ENCODE measurements at regions not wholly inside any gene's neighbourhood (a gene's known extent, or its start where the extent isn't known, plus 50 kb on each side); places are given as distances from the start of the nearest gene placed in this dataset.

DNA sequence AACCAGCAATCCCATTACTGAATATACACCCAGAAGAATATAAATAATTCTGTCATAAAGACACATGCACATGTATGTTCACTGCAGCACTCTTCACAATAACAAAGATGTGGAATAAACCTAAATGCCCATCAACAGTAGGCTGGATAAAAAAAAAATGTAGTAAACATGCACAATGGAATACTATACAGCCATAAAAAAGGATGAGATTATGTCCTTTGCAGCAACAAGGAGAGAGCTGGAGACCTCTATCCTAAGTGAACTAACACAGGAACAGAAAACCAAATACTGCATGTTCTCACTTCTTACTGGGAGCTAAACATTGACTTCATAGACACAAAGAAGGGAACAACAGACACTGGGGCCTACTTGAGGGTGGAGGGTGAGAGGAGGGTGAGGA, 2067.7 kb downstream of the ARAP2 start:
- TF ChIP-seq, protein P1, sequence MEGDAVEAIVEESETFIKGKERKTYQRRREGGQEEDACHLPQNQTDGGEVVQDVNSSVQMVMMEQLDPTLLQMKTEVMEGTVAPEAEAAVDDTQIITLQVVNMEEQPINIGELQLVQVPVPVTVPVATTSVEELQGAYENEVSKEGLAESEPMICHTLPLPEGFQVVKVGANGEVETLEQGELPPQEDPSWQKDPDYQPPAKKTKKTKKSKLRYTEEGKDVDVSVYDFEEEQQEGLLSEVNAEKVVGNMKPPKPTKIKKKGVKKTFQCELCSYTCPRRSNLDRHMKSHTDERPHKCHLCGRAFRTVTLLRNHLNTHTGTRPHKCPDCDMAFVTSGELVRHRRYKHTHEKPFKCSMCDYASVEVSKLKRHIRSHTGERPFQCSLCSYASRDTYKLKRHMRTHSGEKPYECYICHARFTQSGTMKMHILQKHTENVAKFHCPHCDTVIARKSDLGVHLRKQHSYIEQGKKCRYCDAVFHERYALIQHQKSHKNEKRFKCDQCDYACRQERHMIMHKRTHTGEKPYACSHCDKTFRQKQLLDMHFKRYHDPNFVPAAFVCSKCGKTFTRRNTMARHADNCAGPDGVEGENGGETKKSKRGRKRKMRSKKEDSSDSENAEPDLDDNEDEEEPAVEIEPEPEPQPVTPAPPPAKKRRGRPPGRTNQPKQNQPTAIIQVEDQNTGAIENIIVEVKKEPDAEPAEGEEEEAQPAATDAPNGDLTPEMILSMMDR (IDR thresholded peaks at IDR 0.05) = no peak
- intact Hi-C loops (cut with micrococcal nuclease) = no loop called here
- Mint-ChIP-seq H3K27me3 (no peaks in the 10 kb centered on the region), H3K4me1 (no peaks in the 10 kb centered on the region), H3K9me3 (peaks cover 10% of the 10 kb centered on the region), H3K27ac (no peak overlapping the region), H3K36me3 (ENCODE audit: low read depth) (no peaks in the 10 kb centered on the region), H3K4me3 (no peak overlapping the region)
- ChIA-PET POLR2A (no interaction called here), CTCF (no interaction called here)
- ATAC-seq (ENCODE audit: low read depth) (no peak), DNase-seq (no peak)

DNA sequence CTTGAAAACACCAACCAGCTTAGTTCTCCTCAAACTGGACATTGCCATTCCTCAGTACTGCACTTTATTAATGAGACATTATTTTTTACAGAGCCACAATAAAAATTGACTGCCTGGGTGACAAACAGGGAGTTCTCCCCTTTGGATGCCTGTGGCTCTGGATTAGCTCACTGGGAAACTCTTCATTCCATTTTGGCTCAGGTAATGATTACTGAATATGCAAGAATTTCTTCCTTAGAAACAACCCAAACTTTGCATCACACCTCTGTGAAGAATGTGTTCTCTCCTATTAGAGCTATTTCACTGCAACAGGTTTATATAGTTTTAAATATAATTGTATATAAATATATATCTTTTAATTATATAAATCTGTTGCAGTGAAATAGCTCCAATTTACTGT, 2065.8 kb downstream of the ARAP2 start:
- CTCF ChIA-PET = no interaction called here
- intact Hi-C loops (cut with micrococcal nuclease) = no loop called here
- Mint-ChIP-seq H3K4me1 (no peaks in the 10 kb centered on the region), H3K36me3 (ENCODE audit: low read depth) (no peaks in the 10 kb centered on the region), H3K9me3 (peaks cover 10% of the 10 kb centered on the region), H3K27me3 (no peaks in the 10 kb centered on the region), H3K27ac (no peak overlapping the region), H3K4me3 (no peak overlapping the region)
- DNase-seq = no peak
- TF ChIP-seq, protein P1 (IDR thresholded peaks at IDR 0.05) = no peak
- POLR2A ChIA-PET = no interaction called here
- ATAC-seq (ENCODE audit: low read depth) = no peak

GRCh38 chr4:34181311-34181841, 2062.9 kb downstream of the ARAP2 start:
- Mint-ChIP-seq H3K27ac (no peak overlapping the region), H3K4me1 (no peaks in the 10 kb centered on the region), H3K9me3 (peaks cover 3% of the 10 kb centered on the region), H3K36me3 (ENCODE audit: low read depth) (no peaks in the 10 kb centered on the region), H3K27me3 (no peaks in the 10 kb centered on the region), H3K4me3 (no peak overlapping the region)
- POLR2A ChIA-PET = no interaction called here
- DNase-seq (no peak), ATAC-seq (ENCODE audit: low read depth) (no peak)
- CTCF ChIA-PET = no interaction called here
- TF ChIP-seq, protein P1 (IDR thresholded peaks at IDR 0.05) = no peak
- intact Hi-C loops (cut with micrococcal nuclease) = no loop called here

DNA sequence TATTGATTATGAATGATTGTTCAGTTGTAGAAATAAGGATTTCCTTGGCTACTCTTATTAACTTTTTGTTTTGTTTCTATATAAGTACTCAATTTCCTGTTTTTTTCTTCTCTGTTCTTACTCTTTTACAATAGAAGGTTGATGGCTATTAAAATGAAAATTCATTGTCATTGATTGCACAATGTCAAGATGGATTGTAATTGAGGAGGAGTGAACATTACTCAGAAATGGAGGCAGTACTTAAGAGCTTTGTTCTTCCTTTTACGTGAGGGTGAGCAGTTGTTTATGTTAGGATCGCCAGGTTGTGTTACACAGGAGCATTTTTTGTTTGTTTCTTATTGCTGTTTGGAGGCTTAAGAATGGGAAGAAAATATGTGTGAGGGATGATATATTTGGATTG, 2062.4 kb downstream of the ARAP2 start:
- ChIA-PET CTCF (no interaction called here), POLR2A (no interaction called here)
- Mint-ChIP-seq H3K36me3 (ENCODE audit: low read depth) (no peaks in the 10 kb centered on the region), H3K27me3 (no peaks in the 10 kb centered on the region), H3K4me1 (no peaks in the 10 kb centered on the region), H3K4me3 (no peak overlapping the region), H3K9me3 (peaks cover 3% of the 10 kb centered on the region), H3K27ac (no peak overlapping the region)
- TF ChIP-seq, protein P1 (IDR thresholded peaks at IDR 0.05) = no peak
- intact Hi-C loops (cut with micrococcal nuclease) = no loop called here
- ATAC-seq (ENCODE audit: low read depth) (no peak), DNase-seq (no peak)

- H3K9me3 Mint-ChIP-seq = peaks cover 3% of the 10 kb centered on the region
- H3K36me3 Mint-ChIP-seq (ENCODE audit: low read depth) = no peaks in the 10 kb centered on the region
- intact Hi-C loops (cut with micrococcal nuclease) = no loop called here
- H3K4me1 Mint-ChIP-seq = no peaks in the 10 kb centered on the region
- no peak for ATAC-seq (ENCODE audit: low read depth)
- TF ChIP-seq, protein P1 (IDR thresholded peaks at IDR 0.05) = no peak
- H3K27me3 Mint-ChIP-seq = no peaks in the 10 kb centered on the region
- H3K27ac Mint-ChIP-seq = no peak overlapping the region
- ChIA-PET POLR2A (no interaction called here), CTCF (no interaction called here)
- no peak overlapping the region for H3K4me3 Mint-ChIP-seq
- DNase-seq = no peak
These were observed 2062.0 kb downstream of the ARAP2 start for GRCh38 chr4:34182306-34182705.

Measured in activated B cell treated with CpG ODN at 0.5 μM for 24 hours (primary cell).